Panc1 (cell line): ENCODE measurements at regions not wholly inside any gene's neighbourhood (a gene's known extent, or its start where the extent isn't known, plus 50 kb on each side); places are given as distances from the start of the nearest gene placed in this dataset.

Source experiments
- CTCF ChIP-seq: fragments of 450-650 bp; IDR thresholded peaks from 2 replicates; pipeline ENCODE4 v1.5.1; 2017; ENCODE audit warnings: mild to moderate bottlenecking
- POLR2AphosphoS5 ChIP-seq: IDR thresholded peaks from 2 replicates; pipeline ENCODE4 v1.6.1; 2012; ENCODE audit warnings: mild to moderate bottlenecking, low read depth, low read length, moderate library complexity
- SIN3A ChIP-seq: IDR thresholded peaks from 2 replicates; pipeline ENCODE4 v1.6.1; 2012; ENCODE audit warnings: low read depth, mild to moderate bottlenecking, low read length, moderate library complexity, borderline replicate concordance; ENCODE audit not compliant: insufficient read depth
- TCF7L2 ChIP-seq: IDR thresholded peaks from 2 replicates; pipeline ENCODE4 v1.6.1; 2011; ENCODE audit warnings: mild to moderate bottlenecking, low read depth, low read length, inconsistent platforms
- TF ChIP-seq, protein P1 (sequence below), 2 experiments: IDR thresholded peaks; 2 replicates each; pipeline ENCODE4 v1.6.1; 2011 to 2012; ENCODE audit warnings: low read depth in 2 of 2, control low read depth in 1 of 2, low read length in 1 of 2, mild to moderate bottlenecking in 1 of 2, moderate library complexity in 1 of 2; ENCODE audit not compliant: insufficient read depth in 1 of 2

GRCh38 chr16:52077607-52078006, 469.3 kb downstream of the TOX3 start:
- TF ChIP-seq CTCF (no peak), POLR2AphosphoS5 (no peak), SIN3A (no peak), TCF7L2 (no peak)
- TF ChIP-seq, protein P1, sequence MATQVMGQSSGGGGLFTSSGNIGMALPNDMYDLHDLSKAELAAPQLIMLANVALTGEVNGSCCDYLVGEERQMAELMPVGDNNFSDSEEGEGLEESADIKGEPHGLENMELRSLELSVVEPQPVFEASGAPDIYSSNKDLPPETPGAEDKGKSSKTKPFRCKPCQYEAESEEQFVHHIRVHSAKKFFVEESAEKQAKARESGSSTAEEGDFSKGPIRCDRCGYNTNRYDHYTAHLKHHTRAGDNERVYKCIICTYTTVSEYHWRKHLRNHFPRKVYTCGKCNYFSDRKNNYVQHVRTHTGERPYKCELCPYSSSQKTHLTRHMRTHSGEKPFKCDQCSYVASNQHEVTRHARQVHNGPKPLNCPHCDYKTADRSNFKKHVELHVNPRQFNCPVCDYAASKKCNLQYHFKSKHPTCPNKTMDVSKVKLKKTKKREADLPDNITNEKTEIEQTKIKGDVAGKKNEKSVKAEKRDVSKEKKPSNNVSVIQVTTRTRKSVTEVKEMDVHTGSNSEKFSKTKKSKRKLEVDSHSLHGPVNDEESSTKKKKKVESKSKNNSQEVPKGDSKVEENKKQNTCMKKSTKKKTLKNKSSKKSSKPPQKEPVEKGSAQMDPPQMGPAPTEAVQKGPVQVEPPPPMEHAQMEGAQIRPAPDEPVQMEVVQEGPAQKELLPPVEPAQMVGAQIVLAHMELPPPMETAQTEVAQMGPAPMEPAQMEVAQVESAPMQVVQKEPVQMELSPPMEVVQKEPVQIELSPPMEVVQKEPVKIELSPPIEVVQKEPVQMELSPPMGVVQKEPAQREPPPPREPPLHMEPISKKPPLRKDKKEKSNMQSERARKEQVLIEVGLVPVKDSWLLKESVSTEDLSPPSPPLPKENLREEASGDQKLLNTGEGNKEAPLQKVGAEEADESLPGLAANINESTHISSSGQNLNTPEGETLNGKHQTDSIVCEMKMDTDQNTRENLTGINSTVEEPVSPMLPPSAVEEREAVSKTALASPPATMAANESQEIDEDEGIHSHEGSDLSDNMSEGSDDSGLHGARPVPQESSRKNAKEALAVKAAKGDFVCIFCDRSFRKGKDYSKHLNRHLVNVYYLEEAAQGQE (IDR thresholded peaks at IDR 0.05; ENCODE audit: insufficient read depth in 1 of 2, low read depth in 2 of 2, low read length in 1 of 2): no peak
